NCI-H446 treated with DMSO at 0.1 percent for 48 hours (cell line): ENCODE measurements at regions not wholly inside any gene's neighbourhood (a gene's known extent, or its start where the extent isn't known, plus 50 kb on each side); places are given as distances from the start of the nearest gene placed in this dataset.

ENCODE experiments used
- DNase-seq: peaks from one replicate; lab custom pipeline; 2025; lab: John Stamatoyannopoulos, UW

DNA sequence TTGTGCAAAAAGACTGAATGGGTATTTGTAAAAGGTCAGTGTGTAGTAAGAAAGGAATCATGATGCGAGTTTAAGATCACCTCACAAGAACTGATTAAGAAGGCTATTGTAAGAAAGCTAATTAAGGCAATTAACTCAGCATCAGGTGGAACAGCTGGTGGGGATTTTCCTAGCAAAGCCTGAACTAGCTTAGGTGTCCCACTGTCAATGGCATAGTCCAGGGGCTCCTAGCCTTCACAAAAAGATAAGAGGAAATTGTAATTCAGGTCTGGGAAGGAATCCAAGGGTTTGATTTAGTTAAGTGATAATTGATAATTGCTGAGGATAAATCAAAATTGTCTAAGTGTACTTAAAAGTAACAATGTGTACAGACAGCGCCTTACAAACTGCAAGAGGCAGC, 901.6 kb downstream of the TUSC7 start:
- no peak for DNase-seq

DNA sequence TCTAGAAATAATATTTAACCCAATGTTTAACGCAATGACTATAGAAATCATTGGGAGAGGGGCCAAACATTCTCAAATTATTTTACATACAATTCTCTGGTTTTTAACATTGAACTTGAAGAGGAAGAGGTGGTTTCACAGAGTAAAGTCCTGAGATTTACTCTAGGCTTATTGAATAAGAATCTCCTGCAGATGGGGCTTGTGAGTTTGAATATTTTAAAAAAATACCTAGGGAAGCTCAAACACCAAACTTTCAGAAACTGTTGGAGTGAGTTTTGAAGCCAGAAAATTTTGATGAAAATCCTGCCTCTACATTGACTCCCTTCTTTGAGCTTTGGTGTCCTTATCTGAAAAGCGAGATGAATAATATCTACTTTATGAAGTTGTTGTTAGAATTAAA, 906.6 kb downstream of the TUSC7 start:
- no peak for DNase-seq

- no peak for DNase-seq
Measured at GRCh38 chr3:117617906-117618305, 908.3 kb downstream of the TUSC7 start.

DNA sequence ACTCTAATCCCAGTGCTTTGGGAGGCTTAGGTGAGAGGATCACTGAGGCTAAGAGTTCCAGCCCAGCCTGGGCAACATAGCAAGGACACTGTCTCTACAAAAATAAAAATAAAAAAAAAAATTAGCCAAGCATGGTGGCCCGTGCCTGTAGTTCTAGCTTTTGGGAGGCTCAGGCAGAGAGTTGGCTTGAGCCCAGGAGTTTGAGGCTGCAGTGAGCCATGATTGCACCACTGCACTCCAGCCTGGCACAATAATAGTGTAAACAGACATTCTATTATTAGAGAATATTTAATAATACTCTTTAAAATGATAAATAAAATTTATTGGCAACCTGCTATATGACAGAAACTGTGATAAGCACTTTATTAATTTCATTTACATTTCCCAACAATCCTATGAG, 908.9 kb downstream of the TUSC7 start:
- peak; percentile 25 for DNase-seq

- no peak for DNase-seq
Measured at GRCh38 chr3:117619805-117620204, 910.2 kb downstream of the TUSC7 start.

- no peak for DNase-seq
Measured at GRCh38 chr3:117622171-117622841, 912.7 kb downstream of the TUSC7 start.

GRCh38 chr3:117624424-117624823, 914.8 kb downstream of the TUSC7 start:
- DNase-seq: no peak

GRCh38 chr3:117625174-117625573, 915.6 kb downstream of the TUSC7 start:
- no peak for DNase-seq

DNA sequence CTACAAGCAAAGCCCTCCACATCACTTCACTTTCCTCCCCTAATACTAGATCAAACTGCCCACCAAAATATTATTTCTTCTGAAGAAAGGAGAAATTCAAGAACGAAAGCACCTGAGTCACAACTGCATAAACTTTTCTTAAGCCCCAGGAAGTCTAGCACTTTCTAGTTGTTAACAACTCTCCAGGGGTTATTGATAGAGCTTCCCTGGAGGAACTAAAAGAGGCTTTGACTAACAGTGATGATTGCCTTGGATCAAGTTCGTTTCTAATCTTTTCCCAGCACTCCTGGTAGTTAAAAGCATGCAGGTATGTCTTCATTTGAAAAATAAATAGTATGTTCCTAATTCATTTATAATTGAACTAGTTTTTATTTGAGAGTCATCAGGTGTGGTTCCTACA, 917.0 kb downstream of the TUSC7 start:
- no peak for DNase-seq

GRCh38 chr3:117628823-117629291, 919.3 kb downstream of the TUSC7 start:
- peak; percentile 93 for DNase-seq

DNA sequence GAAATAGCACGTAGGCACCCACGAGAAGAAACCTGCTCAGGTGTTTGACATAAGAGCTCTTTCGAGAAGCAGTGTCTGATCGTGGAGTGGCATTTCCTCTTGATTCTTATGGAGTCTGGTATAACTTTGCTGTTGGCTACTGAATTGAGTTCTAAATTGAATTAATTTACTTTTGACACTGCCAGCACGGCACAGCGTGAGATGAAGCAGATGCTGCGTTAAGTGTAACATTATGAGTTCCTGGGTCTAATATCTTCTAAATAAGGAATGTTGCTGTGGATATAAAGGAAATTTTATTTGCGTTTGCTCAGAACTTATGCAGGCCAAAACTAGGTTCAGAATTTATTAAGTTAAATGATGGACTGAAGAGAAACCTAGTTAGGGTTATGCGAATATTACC, 919.9 kb downstream of the TUSC7 start:
- DNase-seq: peak; percentile 51

DNA sequence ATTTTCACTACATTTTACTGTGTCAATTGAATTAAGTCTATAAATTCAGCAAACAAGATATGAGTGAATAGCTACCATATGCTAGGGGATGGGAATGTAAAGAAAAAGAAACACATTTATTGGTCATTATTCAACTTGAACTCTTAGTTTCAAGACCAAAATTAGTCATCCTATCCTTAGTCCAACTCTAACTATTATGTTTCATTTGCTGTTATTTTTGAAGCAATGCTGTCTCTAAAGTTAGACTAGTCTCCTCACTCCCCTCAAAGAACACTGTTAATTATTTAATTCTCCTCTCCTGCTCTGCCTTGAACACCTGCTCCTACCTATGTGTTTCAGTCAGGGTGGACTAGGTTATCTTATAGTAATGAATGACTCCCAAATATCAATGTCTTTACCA, 920.9 kb downstream of the TUSC7 start:
- DNase-seq: no peak

GRCh38 chr3:117630885-117631284, 921.3 kb downstream of the TUSC7 start:
- DNase-seq: no peak

GRCh38 chr3:117631781-117632180, 922.2 kb downstream of the TUSC7 start:
- DNase-seq: no peak

DNA sequence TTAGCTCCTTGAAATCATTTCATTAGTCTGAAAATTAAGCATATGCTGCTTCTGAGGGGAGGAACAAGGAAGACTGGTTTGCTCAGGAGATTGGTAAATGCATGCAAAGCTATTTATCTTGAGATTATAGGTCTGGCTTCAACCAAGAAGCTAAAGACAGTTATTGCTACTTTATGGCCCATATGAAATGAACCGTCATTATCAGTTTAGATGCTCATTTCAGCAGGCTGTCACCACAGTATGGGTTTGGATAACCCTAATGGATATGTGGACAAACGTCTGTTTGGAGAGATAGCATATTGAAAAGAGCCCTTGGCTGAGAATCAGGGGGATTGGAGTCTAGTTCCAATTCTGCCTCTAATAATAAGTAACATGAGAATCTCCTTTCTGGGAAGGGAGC, 922.6 kb downstream of the TUSC7 start:
- DNase-seq: no peak

DNA sequence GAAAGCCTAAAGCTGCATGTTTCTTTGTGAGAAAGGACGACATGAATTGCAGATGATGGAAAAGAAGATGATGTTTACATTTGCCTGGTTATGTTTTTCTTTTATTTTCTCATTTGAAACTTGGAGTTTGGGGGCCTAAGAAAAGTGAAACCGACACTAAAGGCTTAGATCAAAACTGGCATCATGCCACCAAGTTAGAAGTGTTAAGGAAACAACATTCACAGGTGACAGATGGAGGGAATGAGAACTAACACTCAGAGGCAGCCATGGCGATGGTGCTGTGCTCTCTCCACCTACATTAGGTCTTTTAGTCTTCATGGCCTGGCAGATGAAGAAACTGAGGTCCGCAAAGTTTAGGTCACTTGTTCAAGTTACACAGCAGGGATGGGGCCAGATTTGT, 923.6 kb downstream of the TUSC7 start:
- DNase-seq: no peak

GRCh38 chr3:117637666-117638065, 928.1 kb downstream of the TUSC7 start:
- no peak for DNase-seq

GRCh38 chr3:117644203-117644602, 934.6 kb downstream of the TUSC7 start:
- DNase-seq: no peak

GRCh38 chr3:117645561-117646242, 936.1 kb downstream of the TUSC7 start:
- DNase-seq: no peak

DNA sequence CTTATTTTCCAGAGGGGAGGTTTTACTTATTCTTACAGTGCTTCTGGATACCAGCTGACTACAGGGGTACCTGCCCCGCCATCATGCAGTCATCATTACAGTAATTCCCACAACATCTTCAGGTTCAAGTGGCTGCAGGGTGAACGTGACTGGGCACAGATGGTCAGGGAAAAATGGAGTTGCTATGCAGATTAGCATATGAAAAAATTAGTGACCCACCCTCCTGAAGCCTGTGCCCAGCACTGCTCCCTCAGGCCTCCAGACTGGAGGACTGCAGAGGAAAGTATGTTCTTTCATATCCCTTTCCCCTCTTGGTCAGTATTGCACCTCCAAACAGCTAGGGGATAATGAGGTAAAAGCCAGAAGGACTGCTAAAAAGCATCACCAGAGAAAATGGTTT, 937.9 kb downstream of the TUSC7 start:
- DNase-seq: no peak

DNA sequence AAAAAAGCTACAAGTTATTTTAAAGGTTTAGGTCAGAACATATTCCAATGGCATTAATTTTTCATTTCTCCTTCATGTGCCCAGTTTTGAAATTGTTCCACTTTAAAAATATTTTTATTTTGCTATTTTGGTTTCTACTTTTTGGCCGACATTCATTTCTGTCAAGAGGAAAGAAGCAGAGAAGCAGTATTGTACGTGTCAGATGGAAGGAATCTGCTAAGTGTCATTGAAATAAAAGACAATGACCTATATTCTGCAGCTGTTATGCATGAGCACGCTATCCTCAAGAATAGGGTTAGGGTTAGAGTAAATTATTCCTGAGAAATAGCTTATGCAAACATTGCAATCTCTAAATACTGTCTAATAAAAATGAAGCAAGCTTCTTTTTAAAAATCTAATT, 941.7 kb downstream of the TUSC7 start:
- DNase-seq: no peak

GRCh38 chr3:117656391-117656790, 946.8 kb downstream of the TUSC7 start:
- DNase-seq: no peak

DNA sequence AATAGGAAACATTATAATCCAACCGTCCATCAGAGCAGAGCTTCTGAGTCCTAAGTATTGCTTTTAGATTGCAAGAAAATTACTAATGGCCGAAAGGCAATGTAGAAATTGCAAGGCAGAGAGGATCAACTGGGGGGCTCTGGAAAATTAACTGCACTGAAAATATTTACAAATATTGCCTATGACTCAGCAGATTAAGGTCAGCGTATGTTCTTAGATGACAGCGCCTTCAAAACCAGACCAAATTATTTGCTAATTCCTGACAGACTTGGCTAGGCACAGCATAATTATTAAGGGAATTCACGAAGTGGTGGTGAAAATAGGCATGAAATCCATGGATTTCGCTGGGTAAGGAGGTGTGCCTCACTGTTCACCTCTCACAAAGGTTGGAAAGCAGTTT, 947.7 kb downstream of the TUSC7 start:
- DNase-seq: no peak
